ENCODE measurements at regions not wholly inside any gene's neighbourhood (a gene's known extent, or its start where the extent isn't known, plus 50 kb on each side); places are given as distances from the start of the nearest gene placed in this dataset.
"Not testable (repeated sequence)": the region's sequence is repeated elsewhere in the genome, so short reads cannot be mapped to it uniquely, and the experiment has no call there.

DNA sequence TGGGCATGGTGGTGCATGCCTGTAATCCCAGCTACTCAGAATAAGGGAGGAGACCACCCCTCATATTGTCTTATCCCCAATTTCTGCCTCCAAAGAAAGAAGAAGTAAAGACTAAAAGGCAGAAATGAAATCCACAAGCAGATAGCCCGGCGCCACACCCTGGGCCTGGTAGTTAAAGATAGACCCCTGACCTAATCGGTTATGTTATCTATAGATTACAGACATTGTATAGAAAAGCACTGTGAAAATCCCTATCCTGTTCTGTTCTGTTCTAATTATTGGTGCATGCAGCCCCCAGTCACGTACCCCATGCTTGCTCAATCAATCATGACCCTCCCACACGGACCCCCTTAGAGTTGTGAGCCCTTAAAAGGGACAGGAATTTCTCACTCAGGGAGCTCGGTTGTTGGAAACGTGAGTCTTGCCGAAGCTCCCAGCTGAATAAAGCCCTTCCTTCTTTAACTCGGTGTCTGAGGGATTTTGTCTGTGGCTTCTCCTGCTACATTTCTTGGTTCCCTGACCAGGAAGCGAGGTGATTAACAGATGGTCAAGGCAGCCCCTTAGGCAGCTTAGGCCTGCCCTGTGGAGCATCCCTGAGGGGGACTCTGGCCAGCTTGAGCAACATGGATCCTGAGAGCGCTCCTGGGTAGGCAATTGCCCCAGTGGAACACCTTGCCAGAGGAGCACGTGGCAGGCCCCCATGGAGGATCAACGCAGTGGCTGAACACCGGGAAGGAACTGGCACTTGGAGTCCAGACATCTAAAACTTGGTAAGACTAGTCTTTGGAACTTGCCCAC lies 188.7 kb upstream of the NDUFV2 start:
- not testable (repeated sequence) for DNase-seq

DNA sequence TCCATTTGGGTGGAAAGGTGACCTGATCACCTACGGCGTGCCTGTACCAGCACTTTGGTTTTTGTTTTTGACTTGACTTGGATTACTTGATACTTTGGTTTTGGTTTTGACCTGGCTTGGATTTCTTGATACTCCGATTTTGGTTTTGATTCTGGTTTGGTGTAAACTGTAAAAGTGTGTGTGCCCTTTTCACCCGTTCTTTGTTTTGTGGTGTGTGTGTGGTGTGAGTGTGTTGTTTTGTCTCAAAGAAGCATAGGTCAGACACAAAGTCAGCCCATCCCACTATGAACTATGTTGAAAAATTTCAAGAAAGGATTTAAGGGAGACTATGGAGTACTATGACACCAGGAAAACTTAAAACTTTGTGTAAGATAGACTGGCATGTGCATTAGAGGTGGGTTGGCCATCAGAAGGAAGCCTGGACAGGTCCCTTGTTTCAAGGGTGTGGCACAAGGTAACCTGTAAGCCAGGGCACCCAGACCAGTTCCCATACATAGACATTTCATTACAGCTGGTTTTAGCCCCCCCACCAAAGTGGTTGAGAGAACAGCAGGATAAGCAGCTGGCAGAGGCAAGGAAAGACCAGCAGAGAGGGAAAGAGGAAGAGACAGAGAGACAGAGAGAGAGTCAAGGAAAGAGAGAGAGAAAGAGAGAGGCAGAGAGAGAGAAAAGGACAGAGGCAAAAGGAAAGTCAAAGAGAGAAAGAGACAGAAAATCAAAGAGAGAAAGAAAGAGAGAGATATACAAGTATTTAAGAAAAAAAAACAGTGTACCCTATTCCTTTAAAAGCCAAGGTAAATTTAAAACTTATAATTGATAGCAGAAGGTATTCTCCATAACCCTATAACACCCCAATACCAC lies 187.9 kb upstream of the NDUFV2 start:
- not testable (repeated sequence) for DNase-seq

DNA sequence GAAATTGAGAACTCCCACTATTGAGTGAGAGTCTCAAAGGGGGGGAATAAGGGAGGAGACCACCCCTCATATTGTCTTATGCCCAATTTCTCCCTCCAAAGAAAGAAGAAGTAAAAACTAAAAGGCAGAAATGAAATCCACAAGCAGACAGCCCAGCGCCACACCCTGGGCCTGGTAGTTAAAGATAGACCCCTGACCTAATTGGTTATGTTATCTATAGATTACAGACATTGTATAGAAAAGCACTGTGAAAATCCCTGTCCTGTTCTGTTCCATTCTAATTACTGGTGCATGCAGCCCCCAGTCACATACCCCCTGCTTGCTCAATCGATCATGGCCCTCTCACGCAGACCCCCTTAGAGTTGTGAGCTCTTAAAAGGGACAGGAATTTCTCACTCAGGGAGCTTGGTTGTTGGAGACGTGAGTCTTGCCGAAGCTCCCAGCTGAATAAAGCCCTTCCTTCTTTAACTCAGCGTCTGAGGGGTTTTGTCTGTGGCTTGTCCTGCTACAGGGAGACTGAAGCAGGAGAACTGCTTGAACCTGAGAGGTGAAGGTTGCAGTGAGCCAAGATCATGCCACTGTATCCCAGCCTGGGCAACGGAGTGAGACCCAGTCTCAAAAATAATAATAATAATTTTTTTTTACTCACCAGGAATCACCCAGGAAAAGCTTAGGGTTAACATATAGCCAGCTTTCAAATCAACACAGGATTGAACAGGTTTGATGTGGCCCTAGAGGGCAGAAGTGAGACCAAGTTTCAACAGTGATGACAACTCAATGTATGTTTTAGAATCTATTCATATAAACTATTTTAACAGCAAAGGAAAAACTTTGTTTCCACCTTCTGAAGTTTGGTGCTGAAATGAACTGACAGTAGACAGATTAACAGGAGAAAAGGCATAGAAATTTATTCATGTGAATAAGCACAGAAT lies 181.4 kb upstream of the NDUFV2 start:
- peak in 1 of 2 experiments; percentile 6 for DNase-seq

GRCh38 chr18:8926464-8926863 lies 176.0 kb upstream of the NDUFV2 start:
- no peak for DNase-seq

- DNase-seq = no peak
Observed at GRCh38 chr18:8928044-8928443, 174.5 kb upstream of the NDUFV2 start.

GRCh38 chr18:8928847-8929780 lies 173.4 kb upstream of the NDUFV2 start:
- no peak for DNase-seq

GRCh38 chr18:8930990-8931616 lies 171.4 kb upstream of the NDUFV2 start:
- no peak for DNase-seq

- no peak for DNase-seq
Observed at GRCh38 chr18:8932866-8933265, 169.6 kb upstream of the NDUFV2 start.

DNA sequence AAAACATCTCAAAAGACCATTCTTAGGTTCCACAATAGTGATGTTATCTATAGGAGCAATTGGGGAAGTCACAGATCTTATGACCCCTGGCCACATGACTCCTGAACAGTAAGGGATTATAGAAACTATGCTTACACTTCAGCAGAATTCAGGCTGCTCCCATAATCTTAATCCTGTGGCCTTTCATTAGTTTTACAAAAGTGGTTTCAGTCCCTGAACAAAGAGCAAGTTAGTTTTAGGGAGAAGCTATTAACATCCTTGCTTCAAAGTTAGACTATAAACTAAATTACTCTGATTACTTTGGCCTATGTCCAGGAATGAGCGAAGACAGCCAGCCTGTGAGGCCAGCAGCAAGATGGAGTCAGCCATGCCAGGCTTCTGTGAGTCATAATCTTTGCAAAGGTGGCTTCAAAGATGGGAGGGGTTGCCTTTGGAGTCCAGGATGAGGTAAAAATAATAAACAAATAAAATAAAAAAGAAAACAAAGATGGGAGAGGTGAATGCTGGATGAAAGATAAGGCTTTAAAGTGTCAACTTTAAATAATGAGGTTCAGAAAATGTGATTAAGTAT lies 168.7 kb upstream of the NDUFV2 start:
- no peak for DNase-seq

GRCh38 chr18:8935346-8935745 lies 167.2 kb upstream of the NDUFV2 start:
- DNase-seq = not testable (repeated sequence)

DNA sequence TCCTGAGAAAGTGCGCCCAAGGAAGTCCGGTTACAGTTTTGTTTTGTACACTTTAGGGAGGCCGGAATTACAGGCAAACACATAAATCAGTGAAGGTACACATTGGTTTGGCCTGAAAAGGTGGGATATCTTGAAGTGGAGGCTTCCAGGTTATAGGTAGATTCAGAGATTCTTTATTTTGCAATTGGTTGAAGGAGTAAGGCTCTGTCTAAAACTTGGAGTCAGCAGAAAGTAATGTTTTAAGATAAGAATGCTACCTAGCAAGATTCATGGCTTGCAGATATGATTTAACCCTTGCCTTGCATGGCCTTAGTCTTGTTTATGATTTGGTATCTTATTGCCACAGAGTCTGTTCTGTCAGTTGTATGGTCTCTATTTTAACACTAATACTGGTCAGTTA lies 165.9 kb upstream of the NDUFV2 start:
- DNase-seq = no peak

DNA sequence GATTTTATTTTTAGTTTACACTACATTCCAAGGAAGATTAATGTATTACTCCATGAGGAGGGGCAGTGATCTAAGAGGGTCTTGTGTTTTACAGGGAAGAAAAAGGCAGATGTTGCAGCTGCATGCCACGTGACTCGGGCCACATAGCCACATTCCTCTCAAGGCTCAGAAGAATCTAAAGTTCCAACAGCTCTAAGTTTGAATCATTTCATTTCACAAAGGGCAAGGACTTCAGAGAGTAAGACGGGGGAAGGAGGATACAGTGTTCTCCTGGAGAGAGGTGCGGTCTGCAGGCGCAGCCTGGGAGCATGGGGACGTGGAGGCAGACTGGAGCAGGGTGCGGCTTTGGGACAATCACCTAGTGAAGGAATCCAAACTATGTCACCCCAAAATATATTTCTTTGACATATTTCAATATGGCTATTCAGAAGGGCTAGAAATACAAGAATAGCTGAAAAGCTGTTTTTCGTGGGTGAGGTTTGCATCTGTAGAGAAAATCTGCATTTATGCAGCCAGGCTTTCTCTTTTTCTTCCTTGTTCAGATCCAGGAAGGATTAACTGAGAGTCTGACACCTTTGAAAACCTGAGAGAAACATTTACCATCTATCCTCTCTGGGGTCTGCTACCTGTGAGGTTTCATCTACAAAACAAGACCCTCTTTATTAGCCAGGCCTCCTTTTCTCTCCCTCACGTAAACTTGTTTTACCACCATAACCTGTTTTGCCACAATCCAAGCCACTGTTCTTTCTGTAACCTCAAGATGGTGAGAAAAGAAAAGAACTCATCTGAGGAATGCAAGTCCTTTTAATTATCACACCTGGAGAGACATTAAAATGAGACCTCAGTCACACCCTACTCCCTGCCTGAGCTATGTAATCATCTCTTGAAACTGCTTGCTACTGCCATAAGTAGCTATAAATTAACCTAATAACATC lies 165.1 kb upstream of the NDUFV2 start:
- no peak for DNase-seq

DNA sequence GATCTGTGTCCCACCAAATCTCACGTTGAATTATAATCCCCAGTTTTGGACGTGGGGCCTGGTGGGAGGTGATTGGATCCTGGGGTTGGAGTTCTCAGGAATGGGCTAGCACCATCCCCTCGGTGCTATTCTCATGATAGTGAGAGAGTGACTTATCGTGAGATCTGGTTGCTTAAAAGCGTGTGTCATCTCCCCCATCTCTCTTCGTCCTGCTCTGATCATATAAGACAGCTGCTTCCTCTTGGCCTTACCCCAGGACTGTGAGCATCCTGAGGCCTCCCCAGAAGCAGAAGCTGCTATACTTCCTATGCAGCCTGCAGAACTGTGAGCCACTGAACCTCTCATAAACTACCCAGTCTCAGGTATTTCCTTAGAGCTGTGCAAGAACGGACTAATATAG lies 163.7 kb upstream of the NDUFV2 start:
- DNase-seq = no peak

DNA sequence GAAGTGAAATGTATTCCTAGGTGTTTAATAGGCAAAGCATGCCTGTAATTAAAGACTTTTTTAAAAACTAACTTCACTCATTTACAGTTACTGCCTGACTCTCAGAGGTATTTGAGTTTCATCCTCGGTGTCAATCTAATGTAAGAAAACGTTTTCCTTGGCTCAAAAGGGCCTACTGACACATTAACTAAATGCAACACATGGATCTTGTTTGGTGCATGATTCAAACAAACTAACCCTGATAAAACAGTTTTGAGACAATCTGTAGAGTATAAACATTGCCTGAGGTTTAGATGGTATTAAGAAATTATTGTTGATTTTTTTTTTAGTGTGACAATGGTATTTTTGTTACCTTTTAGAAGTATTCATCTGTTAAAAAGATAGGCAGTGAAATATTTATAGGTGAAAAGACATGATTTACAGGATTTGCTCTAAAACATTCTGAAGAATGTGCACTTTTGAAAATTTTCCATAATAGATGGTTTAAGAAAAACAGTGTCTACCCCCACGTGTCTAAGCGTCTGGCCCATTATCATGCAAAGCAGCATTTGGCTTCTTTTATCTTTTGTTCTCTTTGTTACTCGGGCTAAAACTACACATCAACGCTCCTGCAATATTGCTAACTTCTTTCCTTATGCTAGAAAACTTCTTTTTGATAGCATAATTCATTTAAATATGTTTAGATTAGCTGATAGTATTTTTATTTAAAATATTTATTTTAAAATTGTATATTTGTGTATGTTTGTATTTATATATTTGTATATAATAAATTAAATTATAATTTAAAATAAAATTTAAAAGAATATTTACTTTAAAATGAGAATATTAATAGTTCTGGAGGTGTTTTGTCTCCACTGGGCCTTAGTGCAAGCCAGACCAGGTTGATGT lies 160.2 kb upstream of the NDUFV2 start:
- no peak for DNase-seq

- DNase-seq = no peak
Observed at GRCh38 chr18:8942909-8943545, 159.5 kb upstream of the NDUFV2 start.

DNA sequence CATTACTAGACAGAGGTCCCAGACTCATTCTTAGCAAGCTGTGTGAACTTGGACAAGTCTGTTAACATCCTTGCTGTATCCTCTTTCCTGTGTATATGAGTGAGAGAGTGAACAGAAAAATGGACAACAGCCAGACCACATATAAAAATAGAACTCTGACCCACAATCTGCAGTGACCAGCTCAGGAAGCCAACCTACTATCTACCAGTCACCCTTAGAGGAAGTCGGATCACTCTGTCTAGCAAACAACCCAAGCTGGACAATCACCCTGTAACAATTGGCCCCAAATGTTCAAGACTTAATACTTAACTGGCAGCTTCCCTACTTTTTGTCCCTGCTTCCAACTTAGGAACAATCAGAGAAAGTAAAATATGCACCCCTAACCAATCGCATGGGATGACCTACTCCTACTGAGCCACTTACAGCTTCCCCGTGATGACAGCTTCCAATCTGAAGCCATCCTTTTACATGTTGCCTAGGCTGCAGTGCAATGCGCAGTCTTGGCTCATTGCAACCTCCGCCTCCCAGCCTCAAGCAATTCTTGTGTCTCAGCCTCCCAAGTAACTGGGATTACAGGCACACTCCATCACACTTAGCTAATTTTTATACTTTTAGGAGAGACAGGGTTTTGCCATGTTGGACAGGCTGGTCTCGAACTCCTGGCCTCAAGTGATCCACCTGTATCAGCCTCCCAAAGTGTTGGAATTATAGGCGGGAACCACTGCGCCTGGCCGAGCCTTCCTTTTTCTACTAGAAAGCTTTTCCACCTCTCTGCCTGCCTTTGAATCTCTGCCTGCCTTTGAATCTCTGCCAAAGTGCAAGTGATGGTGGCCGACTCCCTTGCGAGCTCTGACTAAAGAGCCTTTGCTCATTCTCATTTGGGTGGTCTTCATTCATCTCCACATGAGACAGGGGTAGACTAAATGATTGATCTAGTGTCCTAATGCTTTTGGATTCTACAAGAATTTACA lies 158.3 kb upstream of the NDUFV2 start:
- peak in 1 of 2 experiments; percentile 33 for DNase-seq

DNA sequence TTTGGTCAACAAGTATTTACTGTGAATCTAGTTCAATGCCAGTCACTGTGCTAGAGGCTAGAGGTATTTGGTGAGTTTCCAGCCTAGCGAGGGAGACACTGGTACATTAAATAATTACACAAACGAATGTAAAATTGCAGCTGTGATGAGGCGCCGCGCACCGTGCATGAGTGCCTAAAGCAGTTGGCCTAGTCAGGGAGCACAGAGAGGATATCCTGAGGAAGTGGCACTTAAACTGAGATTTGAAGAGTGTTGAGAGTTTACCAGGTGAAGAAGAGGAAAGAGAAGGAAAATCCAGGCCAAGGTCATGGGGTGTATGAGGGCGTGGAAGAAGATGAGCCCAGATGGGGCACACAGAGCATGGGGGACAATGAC lies 157.6 kb upstream of the NDUFV2 start:
- DNase-seq = no peak
